Thyroid gland (tissue), 4 donors: ENCODE measurements at regions not wholly inside any gene's neighbourhood (a gene's known extent, or its start where the extent isn't known, plus 50 kb on each side); places are given as distances from the start of the nearest gene placed in this dataset.

Experiments
- DNase-seq, 2 donors: peaks; one replicate each; pipeline ENCODE4 v3.0.0-alpha.2; 2019
- H3K27ac ChIP-seq, 3 donors: fragments of 200-600 bp; sonication (generic); 1 replicate in 2 of 3; 2 replicates in 1 of 3; pipeline ENCODE4 v1.5.1; 2016 to 2019; ENCODE audit warnings: mild to moderate bottlenecking in 1 of 3, moderate library complexity in 1 of 3
- H3K27me3 ChIP-seq: fragments of 200-600 bp; sonication (generic); one replicate; pipeline ENCODE4 v1.5.1; 2019
- H3K36me3 ChIP-seq, 2 donors: fragments of 200-600 bp; sonication (generic); one replicate each; pipeline ENCODE4 v1.5.1; 2016 to 2019
- H3K4me1 ChIP-seq, 2 donors: fragments of 200-600 bp; sonication (generic); one replicate each; pipeline ENCODE4 v1.5.1; 2017 to 2019
- H3K4me3 ChIP-seq, 3 donors: fragments of 200-600 bp; sonication (generic); replicated peaks in 1 of 3; 1 replicate in 2 of 3; 2 replicates in 1 of 3; pipeline ENCODE4 v1.5.1; 2016; ENCODE audit warnings: mild to moderate bottlenecking in 1 of 3
- H3K9me3 ChIP-seq: fragments of 200-600 bp; sonication (generic); one replicate; pipeline ENCODE4 v1.5.1; 2017
- POLR2A ChIP-seq, 2 donors: fragments of 450-650 bp; IDR thresholded peaks; one replicate each; pipeline ENCODE4 v1.6.1; 2017; ENCODE audit warnings: antibody characterized with exemption in 2 of 2, mild to moderate bottlenecking in 2 of 2, moderate library complexity in 1 of 2
- WGBS, 2 donors: methylation state at CpG; one replicate each; pipeline ENCODE4 v1.1.5; 2017; 5-methylcytosine and 5-hydroxymethylcytosine counted together
- intact Hi-C: fragments of 100-400 bp; cut with DNase I; formaldehyde crosslinking; loops from one replicate; pipeline ENCODE4 v1.15.1; 2023
- TF ChIP-seq, protein P1 (sequence below), 6 experiments: fragments of 200-600 bp in 3 of 6; fragments of 450-650 bp in 3 of 6; sonication (generic) in 3 of 6; IDR thresholded peaks; one replicate each; pipeline ENCODE4 v1.5.1; 2016 to 2019; ENCODE audit warnings: antibody characterized with exemption in 6 of 6, mild to moderate bottlenecking in 2 of 6, inconsistent platforms in 1 of 6, moderate library complexity in 1 of 6

DNA sequence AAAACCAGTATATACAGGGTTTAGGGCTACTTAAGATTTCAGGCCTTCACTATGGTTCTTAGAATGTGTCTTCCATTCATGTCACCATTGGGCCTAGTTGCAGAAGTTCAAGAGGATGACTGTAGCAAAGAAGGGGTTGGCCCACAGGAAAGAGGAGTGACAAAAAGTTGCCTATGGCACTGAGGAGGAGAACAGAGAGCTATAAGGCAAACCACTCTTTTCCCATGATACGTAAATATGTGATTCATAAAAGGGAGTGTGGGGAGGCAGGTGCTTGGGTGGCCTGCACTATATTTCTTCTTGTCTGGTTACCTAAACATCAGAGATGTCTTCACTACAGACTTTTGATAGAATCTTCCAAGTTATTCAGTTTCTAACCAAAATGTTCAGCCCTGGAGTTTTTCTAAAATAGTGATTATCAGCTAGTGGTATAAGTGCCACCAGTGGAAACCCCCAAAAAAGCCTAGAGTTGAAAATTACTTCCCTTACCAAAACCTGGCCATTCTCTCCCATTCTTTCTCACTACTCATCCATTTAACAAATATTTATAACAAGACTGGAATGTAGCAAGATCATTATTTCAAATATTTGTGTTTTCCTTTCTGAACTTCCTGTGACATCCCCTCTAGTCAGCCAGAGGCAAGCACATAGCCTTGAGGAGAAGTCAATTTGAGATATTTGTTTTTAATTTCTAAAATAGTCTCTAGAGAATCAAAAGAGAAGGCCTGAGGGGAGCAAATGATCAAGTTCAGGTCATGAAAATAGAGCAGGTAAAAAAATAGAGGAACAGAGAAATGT, 367.4 kb downstream of the EFNA5 start:
- no peak for TF ChIP-seq POLR2A (IDR thresholded peaks at IDR 0.05)
- TF ChIP-seq, protein P1, sequence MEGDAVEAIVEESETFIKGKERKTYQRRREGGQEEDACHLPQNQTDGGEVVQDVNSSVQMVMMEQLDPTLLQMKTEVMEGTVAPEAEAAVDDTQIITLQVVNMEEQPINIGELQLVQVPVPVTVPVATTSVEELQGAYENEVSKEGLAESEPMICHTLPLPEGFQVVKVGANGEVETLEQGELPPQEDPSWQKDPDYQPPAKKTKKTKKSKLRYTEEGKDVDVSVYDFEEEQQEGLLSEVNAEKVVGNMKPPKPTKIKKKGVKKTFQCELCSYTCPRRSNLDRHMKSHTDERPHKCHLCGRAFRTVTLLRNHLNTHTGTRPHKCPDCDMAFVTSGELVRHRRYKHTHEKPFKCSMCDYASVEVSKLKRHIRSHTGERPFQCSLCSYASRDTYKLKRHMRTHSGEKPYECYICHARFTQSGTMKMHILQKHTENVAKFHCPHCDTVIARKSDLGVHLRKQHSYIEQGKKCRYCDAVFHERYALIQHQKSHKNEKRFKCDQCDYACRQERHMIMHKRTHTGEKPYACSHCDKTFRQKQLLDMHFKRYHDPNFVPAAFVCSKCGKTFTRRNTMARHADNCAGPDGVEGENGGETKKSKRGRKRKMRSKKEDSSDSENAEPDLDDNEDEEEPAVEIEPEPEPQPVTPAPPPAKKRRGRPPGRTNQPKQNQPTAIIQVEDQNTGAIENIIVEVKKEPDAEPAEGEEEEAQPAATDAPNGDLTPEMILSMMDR (IDR thresholded peaks at IDR 0.05): no peak
- Histone ChIP-seq H3K27ac (no peak overlapping the region), H3K4me3 (no peak overlapping the region), H3K9me3 (no peaks in the 10 kb centered on the region), H3K4me1 (no peaks in the 10 kb centered on the region), H3K36me3 (no peaks in the 10 kb centered on the region), H3K27me3 (no peaks in the 10 kb centered on the region)
- intact Hi-C loops: no loop called here
- DNase-seq: no peak
- WGBS, 2 donors: 91 to 100% methylated on average over 1 of the region's 1 CpG

GRCh38 chr5:107302441-107302840, 368.3 kb downstream of the EFNA5 start:
- WGBS, 2 donors: 94 to 100% methylated on average over 3 of the region's 3 CpGs
- no peak for DNase-seq
- TF ChIP-seq, protein P1 (IDR thresholded peaks at IDR 0.05): no peak
- TF ChIP-seq POLR2A (IDR thresholded peaks at IDR 0.05): no peak
- Histone ChIP-seq H3K27ac (no peak overlapping the region), H3K4me1 (no peaks in the 10 kb centered on the region), H3K36me3 (no peaks in the 10 kb centered on the region), H3K27me3 (no peaks in the 10 kb centered on the region), H3K4me3 (no peak overlapping the region), H3K9me3 (no peaks in the 10 kb centered on the region)
- intact Hi-C loops: no loop called here

GRCh38 chr5:107301999-107302398, 368.7 kb downstream of the EFNA5 start:
- Histone ChIP-seq H3K9me3 (no peaks in the 10 kb centered on the region), H3K27me3 (no peaks in the 10 kb centered on the region), H3K27ac (no peak overlapping the region), H3K4me3 (no peak overlapping the region), H3K4me1 (no peaks in the 10 kb centered on the region), H3K36me3 (no peaks in the 10 kb centered on the region)
- intact Hi-C loops: no loop called here
- TF ChIP-seq POLR2A (IDR thresholded peaks at IDR 0.05): no peak
- TF ChIP-seq, protein P1 (IDR thresholded peaks at IDR 0.05): no peak
- no peak for DNase-seq
- WGBS, 2 donors: 78 to 92% methylated on average over 3 of the region's 3 CpGs

GRCh38 chr5:107300721-107301327, 369.9 kb downstream of the EFNA5 start:
- no peak for DNase-seq
- 59 to 70% methylated on average over 5 of the region's 5 CpGs for WGBS, 2 donors
- H3K4me1 ChIP-seq: no peaks in the 10 kb centered on the region
- H3K9me3 ChIP-seq: no peaks in the 10 kb centered on the region
- H3K36me3 ChIP-seq: no peaks in the 10 kb centered on the region
- no peak for TF ChIP-seq POLR2A (IDR thresholded peaks at IDR 0.05)
- TF ChIP-seq, protein P1 (IDR thresholded peaks at IDR 0.05): no peak
- intact Hi-C loops: no loop called here
- H3K27me3 ChIP-seq: no peaks in the 10 kb centered on the region
- no peak overlapping the region for H3K4me3 ChIP-seq
- no peak overlapping the region for H3K27ac ChIP-seq

DNA sequence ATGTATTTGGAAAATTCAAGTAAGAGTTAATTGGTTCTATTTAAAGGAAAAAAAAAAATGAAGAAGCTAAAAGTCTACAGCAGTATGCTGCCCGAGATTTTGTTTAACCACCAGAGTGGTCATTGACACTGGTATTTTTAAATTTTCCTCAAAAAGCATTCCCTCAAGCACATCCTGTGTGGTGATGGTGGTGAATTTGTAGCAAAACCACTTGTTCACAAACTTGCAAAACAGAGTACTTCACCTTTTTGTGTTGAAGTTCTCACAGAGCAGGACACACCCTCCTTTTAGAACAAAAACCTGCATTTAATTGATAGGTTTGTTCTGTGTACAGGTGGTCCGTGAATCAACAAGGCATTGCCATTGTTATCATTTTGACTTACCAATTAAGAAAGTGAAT, 374.2 kb downstream of the EFNA5 start:
- Histone ChIP-seq H3K36me3 (no peaks in the 10 kb centered on the region), H3K4me3 (no peak overlapping the region), H3K9me3 (no peaks in the 10 kb centered on the region), H3K27ac (no peak overlapping the region), H3K27me3 (no peaks in the 10 kb centered on the region), H3K4me1 (no peaks in the 10 kb centered on the region)
- intact Hi-C loops: no loop called here
- no peak for DNase-seq
- 53 to 56% methylated on average over 2 of the region's 2 CpGs for WGBS, 2 donors
- TF ChIP-seq POLR2A (IDR thresholded peaks at IDR 0.05): no peak
- TF ChIP-seq, protein P1 (IDR thresholded peaks at IDR 0.05): no peak
